Endothelial cell of hepatic sinusoid (primary cell): ENCODE measurements at regions not wholly inside any gene's neighbourhood (a gene's known extent, or its start where the extent isn't known, plus 50 kb on each side); places are given as distances from the start of the nearest gene placed in this dataset.
"Not testable (repeated sequence)": the region's sequence is repeated elsewhere in the genome, so short reads cannot be mapped to it uniquely, and the experiment has no call there.

Experiments used
- in situ Hi-C: cut with HindIII; loops from 2 replicates; pipeline ENCODE4 v1.10.0; 2017; ENCODE audit warnings: low sequenced_read_pairs

DNA sequence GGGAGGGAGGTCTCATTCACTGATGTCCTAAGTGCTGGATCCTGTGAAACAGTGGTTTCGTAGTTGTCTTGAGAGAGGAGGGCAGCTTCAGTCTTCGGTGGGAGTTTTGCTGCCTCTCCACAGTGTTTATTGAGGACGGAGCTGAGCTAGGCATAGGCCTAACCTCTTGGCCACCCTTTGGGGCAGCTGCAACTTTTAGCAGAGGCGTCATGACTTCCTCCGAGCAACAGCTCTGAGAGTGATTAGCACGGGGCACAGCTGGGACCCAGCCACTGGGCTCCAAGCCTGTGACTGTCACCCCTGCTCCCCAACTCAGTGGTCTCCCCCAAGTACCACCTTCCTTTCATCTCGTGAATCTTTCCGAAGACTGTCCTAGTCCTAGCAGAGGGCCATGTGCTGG is 139.9 kb upstream of the NCOR2 start:
- in situ Hi-C loops, result no loop called here

DNA sequence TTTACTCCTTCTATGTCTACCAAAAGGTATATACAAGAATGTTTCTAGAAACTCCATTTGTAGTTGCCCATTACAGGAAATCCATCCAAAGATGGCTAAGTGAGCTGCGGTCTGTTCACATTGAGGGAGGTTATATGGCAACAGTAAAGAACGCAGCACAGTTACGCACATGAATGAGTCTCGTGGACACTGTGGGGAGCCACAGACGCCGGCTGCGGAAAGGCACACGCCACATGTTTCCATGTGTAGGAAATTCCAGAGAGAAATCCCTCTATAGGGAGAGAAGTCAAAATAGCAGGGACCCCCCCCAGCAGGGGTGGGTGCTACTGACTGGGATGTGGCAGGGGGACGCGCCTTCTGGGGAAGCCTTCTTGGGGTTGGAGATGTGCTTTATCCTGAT is 139.0 kb upstream of the NCOR2 start:
- in situ Hi-C loops, result no loop called here

DNA sequence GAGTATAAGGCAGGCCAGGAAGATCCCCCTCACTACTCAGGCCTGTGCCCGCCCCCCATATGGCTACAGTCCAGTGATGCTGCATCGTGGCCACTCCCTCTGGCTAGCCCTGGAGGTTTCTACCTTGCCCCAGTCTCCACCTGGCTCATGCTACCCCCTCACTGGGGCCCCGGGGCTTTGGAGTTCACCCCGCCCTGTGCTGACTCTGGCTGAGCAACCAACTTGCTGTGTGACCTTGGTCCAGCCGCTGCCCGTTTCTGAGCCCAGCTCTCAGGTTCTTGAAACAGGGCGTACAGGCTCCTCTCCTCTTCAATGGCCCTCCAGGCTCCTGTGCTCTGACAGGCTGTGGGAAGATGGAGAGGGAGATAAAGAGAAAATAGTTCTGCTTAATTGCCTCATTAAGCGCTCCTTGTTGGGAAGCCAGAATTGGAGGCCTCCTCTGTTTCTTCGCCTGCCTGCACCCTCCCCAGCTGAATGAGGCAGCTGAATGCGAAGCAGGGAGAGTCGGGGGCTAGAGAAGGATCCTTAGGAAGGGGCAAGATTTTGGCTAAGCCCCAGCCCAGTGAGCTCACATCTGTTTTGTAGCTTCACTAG is 138.2 kb upstream of the NCOR2 start:
- in situ Hi-C loops, result no loop called here

DNA sequence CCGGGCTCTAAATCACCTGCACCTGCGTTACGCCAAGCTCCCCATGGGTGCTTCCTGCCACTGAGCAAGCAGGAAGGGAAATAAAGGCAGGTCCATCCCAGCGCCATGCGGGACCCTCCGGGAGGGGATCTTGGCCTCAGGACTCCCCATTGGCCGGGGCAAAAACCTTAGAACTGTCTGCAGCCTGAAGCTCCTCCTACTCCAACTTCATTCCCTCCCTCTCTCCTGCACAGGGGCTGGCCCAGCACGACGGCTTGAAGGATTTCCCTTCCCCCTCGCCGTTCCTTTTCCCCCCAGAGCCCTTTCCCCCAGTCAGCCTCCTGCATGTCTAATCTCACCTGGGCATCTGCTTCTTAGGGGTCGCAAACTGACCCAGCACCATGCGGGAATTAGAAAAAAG is 137.2 kb upstream of the NCOR2 start:
- in situ Hi-C loops, result no loop called here

DNA sequence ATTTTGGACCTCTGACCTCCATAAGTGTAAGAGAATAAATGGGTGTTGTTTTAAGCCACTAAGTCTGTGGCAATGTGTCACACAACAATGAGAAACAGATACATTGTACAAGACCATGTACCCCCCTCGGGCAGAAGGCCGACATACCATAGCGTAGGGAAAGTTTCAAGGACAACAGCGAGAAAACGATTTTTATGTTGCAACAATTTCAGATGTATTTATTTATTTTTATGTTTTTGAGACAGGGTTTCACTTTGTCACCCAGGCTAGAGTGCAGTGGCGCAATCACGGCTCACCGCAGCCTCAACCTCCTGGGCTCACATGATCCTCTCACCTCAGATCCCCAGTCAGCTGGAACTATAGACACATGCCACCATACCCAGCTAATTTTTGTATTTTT is 136.4 kb upstream of the NCOR2 start:
- in situ Hi-C loops, result no loop called here

DNA sequence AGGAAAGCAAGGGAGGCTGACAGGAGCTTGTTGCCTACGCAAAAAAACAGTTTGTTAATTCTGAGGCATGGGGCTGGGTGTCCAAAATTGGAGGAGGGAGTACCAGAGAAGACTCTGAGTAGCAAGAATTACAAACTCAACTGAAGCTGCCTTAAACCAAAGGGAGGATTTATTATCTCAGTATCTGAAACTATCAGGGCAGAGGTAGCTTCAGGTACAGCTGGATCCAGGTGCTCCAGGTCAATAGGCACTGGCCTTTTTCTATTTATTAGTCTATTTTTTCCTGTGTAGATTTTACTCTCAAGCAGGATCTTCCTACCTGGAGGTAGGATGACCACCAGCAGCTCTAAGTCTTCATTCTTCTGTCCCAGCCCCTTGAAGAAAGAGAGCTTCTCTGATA is 135.3 kb upstream of the NCOR2 start:
- in situ Hi-C loops, result no loop called here

DNA sequence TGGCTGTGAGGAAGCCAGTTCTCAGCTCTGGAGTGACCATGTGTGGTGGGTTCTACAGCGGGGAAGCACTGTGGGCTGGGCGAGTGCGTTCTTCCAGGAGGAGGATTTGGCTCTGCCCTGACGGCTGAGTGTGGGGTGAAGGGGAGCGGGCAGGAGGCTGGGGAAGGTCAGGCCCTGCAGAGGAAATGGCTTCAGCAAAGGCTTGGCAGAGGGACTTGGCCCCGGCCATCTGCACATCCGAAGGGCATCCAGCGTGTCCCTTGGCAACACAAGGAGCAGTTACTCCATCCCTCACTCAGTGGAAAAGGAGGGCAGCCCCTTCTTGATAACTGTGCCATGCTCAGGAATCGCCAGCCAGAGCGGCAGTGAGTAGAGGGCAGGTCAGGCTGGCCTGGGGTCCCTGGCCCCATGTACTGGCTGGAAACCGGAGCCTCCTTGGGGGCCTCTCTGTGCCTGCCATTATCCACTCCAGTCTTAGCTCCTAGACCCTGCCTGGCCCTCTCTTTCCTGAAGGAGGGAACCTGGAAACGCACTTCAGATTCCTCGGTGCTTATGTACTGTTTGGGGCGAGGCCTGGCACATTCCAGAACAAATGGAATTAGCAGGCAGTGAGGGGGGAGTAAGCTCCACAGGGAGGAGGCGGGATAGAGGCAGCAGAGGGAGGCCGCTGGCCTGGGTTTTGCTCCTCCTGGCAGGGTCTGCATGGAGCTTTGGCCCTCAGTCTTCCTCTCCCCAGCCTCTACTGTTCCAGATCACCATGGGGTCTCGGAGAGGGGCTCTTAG is 133.6 kb upstream of the NCOR2 start:
- in situ Hi-C loops, result no loop called here

DNA sequence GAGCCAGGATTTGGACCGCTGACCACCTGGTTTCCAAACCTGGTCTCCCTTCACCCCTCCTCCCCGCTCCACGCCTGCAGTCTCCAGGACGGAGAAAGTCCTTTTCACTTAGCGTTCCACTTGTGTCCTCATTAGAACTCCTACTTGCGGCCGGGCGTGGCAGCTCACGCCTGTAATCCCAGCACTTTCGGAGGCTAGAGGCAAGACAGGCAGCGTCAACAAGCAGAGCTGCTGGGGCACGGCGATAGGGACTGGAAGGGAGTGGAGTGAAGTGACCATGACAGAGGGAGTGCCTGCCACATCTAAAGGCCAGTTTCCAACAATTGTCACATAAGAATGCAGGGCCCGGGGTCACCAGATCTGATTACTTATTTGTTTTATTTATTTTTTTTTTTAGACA is 132.5 kb upstream of the NCOR2 start:
- in situ Hi-C loops, result no loop called here

DNA sequence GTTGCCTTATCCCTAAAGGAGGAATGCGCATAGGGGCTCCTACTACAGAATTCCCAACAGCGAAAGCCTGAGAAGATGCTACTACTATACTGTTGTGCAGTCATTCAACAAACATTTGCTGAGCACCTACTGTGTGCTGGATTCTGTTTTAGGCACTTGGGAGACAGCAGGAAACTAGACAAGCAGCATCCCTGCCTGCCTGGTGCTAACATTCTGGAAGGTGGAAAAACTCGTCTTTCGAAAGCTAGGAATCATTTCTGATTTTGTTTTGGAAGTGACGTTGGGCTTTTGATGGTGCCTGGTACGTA is 131.5 kb upstream of the NCOR2 start:
- in situ Hi-C loops, result no loop called here

DNA sequence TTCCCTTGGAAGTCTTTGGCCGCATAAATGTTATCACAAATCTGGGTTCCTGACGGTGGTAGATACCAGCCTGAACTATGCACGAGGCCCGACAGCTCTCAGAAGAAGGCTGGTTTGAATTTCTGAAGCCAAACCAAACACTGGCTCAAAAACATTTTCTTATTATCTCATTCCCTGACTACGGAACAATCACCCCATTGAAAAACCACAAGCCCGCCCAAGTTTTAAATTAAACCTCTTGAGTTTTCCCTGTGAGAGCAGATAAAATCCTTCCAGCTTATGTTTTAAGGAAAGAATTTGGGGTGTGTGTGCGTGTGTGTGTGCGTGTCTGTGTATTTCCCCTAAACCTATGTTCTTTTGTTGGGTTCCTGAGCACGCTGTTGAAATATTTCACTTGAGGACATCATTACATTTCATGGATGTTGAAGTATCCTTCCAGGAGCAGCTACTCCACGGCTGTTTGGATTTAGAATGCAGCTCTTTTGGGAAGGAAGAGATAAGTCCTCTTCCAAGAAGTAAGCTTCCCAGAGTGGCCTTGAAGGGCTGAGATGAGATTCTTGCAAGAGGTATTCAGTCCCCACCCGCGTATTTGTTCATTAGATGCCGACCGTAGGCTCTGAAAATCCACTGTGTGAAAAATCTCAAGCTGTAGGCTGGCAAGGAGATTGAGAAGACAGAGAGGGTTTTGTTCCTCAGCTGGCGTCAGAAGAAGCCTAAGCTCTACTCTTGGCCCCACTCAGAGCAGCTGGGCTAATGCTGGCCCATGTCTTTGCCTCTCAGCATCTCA is 131.0 kb upstream of the NCOR2 start:
- in situ Hi-C loops, result no loop called here

DNA sequence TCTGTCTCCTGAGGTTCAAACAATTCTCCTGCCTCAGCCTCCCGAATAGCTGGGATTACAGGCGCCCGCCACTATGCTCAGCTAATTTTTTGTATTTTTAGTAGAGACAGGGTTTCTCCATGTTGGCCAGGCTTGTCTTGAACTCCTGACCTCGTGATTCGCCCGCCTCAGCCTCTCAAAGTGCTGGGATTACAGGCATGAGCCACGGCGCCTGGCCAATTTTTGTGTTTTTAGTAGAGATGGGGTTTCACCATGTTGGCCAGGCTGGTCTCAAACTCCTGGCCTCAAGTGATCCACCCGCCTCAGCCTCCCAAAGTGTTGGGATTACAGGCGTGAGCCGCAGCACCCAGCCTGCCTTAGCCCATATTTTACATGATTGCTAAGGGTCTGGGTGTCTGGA is 130.3 kb upstream of the NCOR2 start:
- in situ Hi-C loops, result not testable (repeated sequence)

DNA sequence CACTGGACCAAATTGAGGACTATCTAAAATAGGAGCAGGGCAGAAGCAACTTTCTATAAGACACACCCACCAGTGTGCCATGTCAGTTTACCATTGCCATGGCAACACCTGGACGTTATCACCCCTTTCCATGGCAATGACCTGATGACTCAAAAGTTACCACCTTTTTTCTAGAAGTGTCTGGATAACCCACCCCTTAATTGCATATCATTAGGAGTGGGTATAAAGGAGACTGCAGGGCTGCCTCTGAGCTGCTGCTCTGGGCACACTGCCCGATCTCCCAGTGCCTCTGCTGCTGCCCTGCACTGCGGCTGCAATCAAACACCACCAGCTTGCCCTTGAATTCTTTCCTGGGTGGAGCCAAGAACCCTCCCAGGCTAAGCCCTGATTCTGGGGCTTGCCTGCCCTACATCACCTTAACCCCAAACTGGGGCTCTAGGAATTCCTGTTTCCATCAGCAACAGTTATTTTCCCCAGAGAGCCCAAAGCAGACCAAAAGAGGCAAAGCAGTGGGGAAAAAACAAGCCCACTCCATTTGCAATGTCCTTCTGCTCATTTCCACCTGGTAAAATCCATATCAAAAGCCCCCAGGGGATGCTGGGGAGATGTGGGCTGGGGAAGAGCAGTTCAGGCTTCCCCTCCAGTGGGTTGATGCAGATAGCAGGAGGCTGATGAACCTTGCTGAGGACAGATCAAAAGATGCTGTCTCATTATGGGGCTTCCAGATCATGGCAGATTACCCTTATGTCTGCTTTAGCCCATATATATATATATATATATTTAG is 129.5 kb upstream of the NCOR2 start:
- in situ Hi-C loops, result no loop called here

DNA sequence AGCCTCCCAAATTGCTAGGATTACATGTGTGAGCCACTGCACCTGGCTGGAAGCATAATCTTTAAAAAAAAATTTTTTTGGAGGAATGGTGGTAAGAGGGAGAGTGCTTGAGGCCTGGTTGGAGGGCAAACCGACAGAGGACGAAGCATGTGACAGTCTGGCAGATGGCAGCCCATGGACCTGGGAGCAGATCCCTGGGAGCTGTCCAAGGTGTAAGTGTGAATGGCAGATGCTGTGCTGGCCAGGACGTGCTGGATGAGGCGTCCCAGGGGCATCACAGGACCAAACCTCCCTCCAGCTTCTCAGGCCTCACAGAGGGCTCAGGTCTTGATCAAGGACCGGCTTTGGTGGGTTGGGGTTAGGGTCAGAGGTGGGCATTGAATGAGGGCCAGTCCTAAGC is 128.4 kb upstream of the NCOR2 start:
- in situ Hi-C loops, result no loop called here

DNA sequence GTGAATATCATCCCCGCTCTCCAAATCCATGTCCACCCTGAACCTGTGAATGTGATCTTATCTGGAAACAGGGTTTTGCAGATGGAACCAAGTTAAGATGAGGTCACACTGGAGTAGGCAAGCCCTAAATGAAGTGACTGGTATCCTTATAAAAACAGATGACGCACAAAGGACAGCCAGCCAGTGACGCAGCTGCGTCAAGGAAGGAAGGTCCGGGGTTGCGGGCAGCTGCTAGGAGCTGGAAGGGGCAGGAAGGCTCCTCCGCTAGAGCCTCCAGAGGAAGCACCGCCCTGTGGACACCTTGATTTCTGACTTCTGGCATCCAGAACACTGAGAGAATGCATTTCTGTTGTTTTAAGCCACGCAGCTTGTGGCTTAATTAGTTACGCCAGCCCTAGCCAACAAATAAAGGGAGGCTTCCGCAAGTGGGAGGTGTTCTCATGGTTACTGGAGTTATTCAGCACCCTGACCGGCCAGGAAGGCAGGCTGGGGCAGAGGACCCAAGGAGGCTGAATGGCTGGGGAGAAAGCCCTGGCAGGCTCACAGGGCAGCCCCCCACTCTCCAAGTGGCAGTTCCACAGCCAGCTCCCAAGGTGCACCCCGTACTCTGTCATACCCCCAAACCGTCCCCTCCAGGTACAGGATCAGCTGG is 127.6 kb upstream of the NCOR2 start:
- in situ Hi-C loops, result no loop called here

DNA sequence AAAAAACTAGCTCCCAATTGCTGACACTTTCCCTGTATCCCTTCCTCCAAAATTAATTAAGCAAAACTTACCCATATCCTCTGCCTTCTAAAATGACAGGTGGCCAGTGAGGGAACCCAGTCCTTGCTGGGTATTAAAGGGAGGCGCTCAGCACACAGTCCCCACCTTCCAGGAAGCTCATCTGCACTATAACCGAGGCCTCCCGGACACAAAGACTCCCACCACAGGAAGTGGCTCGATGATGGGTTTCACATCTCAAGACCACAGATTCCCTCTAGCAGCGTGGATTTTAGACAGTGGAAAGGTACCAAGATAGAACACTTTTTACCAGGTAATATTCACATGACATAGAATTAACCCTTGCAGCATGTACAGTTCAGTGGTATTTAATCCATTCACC is 126.8 kb upstream of the NCOR2 start:
- in situ Hi-C loops, result no loop called here

DNA sequence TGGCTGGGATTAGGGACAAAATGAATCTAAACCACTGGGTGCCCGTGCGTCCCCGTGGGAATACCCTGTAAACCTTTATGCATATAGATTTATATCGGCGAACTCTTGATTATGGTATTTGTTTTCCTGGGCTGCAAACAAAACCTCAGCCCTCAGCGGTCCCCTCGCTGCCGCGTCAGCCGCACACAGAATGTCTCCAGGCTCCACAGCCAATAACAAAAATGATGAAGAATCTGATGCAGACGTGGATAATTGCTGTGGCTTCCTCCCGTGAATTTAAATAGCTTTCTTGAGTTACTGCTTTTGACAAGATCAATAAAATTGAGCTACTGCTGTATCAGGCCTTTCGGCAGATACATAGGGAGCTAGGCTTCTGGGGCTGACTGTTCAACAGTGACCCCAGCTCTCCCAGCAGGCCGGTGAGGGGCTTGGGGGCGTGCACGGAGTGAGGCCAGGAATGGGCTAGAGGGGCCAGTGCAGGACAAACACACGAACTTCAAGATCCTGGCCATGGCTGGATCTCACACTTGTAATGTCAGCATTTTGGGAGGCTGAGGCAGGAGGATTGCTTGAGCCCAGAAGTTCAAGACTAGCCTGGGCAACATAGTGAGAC is 125.8 kb upstream of the NCOR2 start:
- in situ Hi-C loops, result no loop called here

DNA sequence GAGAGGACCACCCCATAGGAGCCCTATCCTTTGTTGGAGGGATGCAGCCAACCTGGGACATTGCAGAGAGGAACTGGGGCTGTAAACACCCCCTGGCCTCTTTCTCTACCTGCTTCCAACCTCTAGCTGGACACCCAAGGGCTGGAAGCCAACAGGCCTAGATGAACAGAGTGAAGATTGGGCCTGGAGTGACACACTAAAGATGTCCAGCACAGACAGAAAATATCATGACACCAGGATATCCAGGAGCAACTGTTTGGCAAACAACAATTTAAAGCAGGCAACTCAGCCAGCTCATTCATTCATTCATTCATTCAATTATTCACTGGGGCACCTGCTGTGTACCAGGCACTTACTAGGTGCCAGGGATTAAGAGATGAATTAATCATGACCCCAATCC is 125.0 kb upstream of the NCOR2 start:
- in situ Hi-C loops, result no loop called here

DNA sequence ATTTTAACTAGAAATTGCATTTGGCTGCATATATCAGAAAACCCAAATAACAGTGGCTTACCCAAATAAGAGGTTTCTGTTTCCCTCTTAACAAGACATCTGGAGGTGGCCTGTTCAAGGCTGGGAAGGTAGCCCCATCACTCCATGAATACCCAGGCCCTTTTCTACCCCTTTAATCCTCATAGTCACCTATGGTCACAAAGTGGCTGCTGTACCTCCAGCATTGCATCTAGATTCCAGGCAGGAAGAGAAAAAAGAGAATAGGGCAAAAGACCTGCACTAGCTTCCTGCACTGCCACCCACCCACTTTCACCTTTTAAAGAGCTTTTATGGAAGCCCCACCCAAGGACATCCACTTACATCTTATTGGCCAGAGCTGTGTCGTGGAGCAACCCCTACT is 124.0 kb upstream of the NCOR2 start:
- in situ Hi-C loops, result no loop called here

DNA sequence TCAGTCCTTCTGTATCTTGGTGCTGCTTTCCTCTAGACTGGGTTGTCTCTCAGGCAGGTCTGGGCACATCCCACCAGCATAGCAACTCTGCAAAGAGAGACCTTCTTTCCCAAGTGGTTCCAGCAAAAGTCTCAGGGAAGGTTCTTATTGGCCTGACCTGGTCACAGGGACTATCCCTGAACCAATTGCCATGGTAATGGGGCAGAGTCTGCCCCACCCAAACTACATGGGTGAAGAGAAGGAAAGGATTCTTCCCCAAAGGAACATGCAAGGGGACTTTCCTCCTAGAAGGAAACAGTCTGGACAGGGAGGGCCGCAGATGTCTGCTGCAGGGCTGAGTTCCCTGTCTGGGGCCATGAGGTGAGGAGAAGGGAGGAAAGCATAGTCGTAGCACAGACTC is 122.2 kb upstream of the NCOR2 start:
- in situ Hi-C loops, result no loop called here

DNA sequence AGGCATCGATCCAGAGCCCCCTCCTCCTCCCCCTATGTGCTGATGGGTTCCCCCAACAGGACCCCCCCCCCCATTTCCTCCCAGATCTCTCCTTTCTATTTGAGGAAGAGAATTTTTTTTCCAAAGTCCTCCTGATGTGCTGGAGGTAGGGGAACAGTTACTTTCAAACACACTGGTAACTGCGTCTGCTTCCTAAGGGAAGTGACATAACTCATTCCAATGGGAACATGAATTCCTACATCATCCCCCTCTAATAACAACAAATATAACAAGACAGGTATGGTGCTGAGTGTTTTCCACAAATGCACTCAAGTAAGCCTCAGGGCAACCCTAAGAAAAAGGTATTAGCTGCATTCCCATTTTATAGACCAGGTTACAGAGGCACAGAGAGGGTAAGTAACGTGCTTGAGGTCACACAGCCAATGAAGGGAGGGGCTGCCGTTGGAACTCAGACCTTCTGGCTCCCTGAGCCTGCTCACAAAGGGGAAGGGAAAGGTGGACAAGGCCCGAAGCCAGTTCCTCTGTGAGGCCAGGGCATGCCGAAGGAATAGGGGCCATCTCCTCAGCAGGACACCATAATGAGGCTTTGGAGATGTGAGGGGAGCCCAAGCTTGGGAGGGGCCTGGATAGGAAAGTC is 121.1 kb upstream of the NCOR2 start:
- in situ Hi-C loops, result no loop called here
